GM13976 (cell line): ENCODE measurements at regions not wholly inside any gene's neighbourhood (a gene's known extent, or its start where the extent isn't known, plus 50 kb on each side); places are given as distances from the start of the nearest gene placed in this dataset.
"Not testable (repeated sequence)": the region's sequence is repeated elsewhere in the genome, so short reads cannot be mapped to it uniquely, and the experiment has no call there.

ENCODE experiments used
- DNase-seq: peaks from one replicate; pipeline ENCODE4 v3.0.0; 2012; ENCODE audit warnings: low spot score
- in situ Hi-C: fragments of 300-500 bp; cut with MboI; formaldehyde crosslinking; loops from one replicate; pipeline ENCODE4 v1.12.0; 2022; ENCODE audit warnings: low sequenced_read_pairs, mixed read lengths, inconsistent platforms; ENCODE audit not compliant: unreplicated experiment
- TF ChIP-seq, protein P1 (sequence below): IDR thresholded peaks from 2 replicates; pipeline ENCODE4 v1.5.1; 2012; ENCODE audit warnings: borderline replicate concordance, mild to moderate bottlenecking; ENCODE audit not compliant: insufficient read depth; ENCODE audit errors: extremely low read depth, missing control alignments, control extremely low read depth

DNA sequence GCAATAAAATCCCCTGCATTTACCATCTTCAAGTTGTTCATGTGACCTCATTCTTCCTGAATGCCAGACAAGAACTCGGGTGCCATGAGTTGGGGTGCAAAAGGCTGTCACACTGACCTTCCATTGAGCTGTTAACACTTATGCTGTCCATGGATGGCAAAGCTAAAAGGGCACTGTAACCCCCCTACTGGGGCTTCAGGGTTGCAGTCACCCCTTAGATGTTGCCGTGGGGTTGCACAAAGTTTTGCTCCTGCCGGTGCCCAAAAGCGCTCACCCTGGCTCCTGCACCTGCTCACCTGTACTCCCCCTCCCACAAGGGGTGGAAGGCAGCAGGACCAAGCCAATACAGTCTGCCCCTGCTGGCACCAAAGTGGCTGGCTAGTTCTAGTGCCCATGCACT, 208.2 kb downstream of the RHOU start:
- in situ Hi-C loops, result no loop called here
- TF ChIP-seq, protein P1, sequence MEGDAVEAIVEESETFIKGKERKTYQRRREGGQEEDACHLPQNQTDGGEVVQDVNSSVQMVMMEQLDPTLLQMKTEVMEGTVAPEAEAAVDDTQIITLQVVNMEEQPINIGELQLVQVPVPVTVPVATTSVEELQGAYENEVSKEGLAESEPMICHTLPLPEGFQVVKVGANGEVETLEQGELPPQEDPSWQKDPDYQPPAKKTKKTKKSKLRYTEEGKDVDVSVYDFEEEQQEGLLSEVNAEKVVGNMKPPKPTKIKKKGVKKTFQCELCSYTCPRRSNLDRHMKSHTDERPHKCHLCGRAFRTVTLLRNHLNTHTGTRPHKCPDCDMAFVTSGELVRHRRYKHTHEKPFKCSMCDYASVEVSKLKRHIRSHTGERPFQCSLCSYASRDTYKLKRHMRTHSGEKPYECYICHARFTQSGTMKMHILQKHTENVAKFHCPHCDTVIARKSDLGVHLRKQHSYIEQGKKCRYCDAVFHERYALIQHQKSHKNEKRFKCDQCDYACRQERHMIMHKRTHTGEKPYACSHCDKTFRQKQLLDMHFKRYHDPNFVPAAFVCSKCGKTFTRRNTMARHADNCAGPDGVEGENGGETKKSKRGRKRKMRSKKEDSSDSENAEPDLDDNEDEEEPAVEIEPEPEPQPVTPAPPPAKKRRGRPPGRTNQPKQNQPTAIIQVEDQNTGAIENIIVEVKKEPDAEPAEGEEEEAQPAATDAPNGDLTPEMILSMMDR, result no peak

DNA sequence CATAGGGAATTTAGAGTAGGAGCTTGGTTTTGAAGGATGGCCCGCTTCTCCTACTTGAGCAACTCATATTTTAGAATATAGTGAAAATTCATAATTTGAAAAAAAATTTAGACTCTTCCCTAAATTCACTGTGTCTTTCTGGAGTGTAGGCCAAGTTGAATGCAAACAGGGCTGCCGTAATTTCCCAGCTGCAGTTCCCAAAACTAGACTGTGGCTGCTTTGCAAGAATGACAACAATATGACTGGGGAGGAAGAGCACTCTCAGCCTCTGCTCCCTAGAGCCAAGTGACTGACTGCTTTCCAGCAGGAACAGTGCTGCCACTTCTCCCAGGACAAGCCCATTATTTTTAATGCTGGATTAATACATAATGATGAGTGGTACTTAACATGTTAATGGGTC, 209.0 kb downstream of the RHOU start:
- TF ChIP-seq, protein P1, result no peak
- in situ Hi-C loops, result no loop called here
- DNase-seq, result no peak

More for the DNA sequence above, 208.2 kb downstream of the RHOU start:
- DNase-seq, result no peak

DNA sequence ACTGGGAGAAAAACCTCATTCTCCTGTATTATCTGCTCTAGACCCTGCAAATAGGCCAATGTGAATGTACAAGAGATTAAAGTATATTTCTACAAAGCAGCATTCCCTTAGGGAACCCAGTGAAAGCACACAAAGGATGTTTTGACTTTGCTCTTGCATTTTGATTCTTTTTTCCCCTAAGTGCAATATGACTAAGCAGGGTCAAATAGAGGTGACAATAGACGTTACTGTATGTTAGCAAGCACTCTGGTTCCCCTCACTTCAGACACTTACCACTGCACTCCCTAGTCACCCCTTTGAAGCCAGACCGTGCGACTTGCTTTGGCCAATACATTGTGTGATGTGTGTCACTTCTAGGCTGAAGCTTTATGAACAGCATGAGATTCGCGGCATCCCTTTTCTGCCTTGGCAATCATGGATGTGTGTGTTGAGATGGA, 209.7 kb downstream of the RHOU start:
- no peak for DNase-seq
- TF ChIP-seq, protein P1, result no peak
- in situ Hi-C loops, result no loop called here

DNA sequence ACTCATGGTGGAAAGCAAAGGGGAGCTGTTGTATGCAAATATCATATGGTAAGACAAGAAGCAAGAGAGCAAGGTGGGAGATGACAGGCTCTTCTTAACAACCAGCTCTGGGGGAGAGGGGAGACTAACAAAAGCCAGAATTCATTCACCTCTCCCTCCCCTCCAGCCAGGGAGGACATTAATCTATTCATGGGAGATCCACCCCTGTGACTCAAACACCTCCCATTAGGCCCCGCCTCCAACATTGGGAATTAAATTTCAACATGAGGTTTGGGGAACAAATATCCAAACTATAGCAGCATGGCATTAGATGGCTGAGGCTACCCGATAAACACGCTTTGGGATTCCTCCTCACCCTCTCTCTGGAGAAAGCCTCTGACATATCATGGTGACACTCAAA, 210.6 kb downstream of the RHOU start:
- DNase-seq, result no peak
- TF ChIP-seq, protein P1, result no peak
- in situ Hi-C loops, result no loop called here

DNA sequence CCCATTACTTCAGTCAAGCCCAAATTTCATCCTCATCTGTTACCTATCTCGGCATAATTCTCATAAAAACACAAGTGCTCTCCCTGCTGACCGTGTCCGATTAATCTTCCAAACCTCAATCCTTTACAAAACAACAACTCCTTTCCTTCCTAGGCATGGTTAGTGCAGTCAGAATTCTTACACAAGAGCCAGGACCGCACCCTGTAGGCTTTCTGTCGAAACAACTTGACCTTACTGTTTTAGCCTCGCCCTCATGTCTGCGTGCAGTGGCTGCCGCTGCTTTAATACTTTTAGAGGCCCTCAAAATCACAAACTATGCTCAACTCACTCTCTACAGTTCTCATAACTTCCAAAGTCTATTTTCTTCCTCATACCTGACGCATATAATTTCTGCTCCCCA, 214.3 kb downstream of the RHOU start:
- DNase-seq, in situ Hi-C loops: not testable (repeated sequence)

DNA sequence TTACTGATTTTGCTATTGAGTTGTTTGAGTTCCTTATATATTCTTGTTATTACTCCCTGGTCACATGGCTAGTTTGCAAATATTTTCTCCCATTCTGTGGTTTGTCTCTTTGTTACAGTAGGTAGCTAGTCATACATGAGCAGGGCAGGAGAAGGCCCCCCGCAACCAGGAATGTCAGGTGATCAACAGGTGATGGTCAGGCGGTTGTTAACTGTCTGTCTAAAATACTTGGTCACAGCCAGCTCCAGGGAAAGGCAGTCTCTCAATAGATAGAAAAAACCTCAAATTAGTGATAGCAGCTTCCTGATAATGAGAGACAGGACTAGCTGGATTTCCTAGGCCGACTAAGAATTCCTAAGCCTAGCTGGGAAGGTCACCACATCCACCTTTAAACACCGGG, 217.9 kb downstream of the RHOU start:
- in situ Hi-C loops, result no loop called here
- DNase-seq, result no peak
- TF ChIP-seq, protein P1, result no peak

DNA sequence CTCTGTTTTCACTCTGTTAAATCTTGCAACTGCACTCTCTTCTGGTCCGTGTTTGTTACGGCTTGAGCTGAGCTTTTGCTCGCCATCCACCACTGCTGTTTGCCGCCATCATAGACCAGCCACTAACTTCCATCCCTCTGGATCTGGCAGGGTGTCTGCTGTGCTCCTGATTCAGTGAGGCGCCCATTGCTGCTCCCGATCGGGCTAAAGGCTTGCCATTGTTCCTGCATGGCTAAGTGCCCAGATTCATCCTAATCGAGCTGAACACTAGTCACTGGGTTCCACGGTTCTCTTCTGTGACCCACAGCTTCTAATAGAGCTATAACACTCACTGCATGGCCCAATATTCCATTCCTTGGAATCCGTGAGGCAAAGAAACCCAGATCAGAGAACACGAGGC, 218.5 kb downstream of the RHOU start:
- DNase-seq, in situ Hi-C loops: not testable (repeated sequence)

DNA sequence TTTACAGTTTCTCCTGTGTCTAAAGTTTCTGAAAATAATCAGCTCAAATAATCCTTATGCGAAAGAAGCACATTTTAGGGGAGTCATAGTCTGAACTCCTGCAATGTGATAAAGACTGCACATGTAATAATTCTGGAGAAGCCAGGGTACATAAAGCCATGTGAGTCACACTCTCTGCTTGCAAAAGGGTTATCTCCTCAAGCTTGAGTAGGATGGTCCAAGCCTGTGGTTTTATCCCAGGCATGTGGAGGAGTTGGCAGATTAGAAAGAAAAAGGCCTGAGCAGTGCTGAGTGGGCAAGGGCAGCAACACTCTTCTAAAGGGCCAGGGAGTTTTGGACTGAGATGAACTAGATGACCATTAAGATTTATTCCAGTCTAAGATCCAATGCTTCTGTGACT, 220.4 kb downstream of the RHOU start:
- in situ Hi-C loops, result no loop called here
- no peak for DNase-seq
- TF ChIP-seq, protein P1, result no peak
